ENCODE measurements at regions not wholly inside any gene's neighbourhood (a gene's known extent, or its start where the extent isn't known, plus 50 kb on each side); places are given as distances from the start of the nearest gene placed in this dataset.

GRCh38 chr2:239732666-239733010 lies 292.5 kb downstream of the NDUFA10 start:
- Histone ChIP-seq H4K20me1 (ENCODE audit: control insufficient read depth, extremely low read depth, insufficient read depth, low read length) (no peaks in the 10 kb centered on the region), H2AFZ (ENCODE audit: low read length) (no peak overlapping the region), H3K4me3 (replicated peaks in 1 of 4; ENCODE audit: control extremely low read depth in 1 of 4, insufficient read depth in 1 of 4, low read depth in 3 of 4, low read length in 4 of 4) (no peak overlapping the region), H3K27ac (ENCODE audit: insufficient read depth, low read length) (no peak overlapping the region), H3K27me3 (ENCODE audit: control insufficient read depth, insufficient read depth, low read length) (no peaks in the 10 kb centered on the region), H3K36me3 (ENCODE audit: control insufficient read depth, insufficient read depth, low read length) (no peaks in the 10 kb centered on the region), H3K4me1 (ENCODE audit: control insufficient read depth, extremely low read depth, insufficient read depth, low read length) (no peaks in the 10 kb centered on the region), H3K4me2 (ENCODE audit: extremely low read depth, insufficient read depth, low read length) (no peak overlapping the region), H3K9me3 (ENCODE audit: control insufficient read depth, insufficient read depth, low read depth, low read length) (no peaks in the 10 kb centered on the region), H3K9ac (ENCODE audit: insufficient read depth, low read length) (no peak overlapping the region), H3K79me2 (ENCODE audit: control insufficient read depth, insufficient read depth, low read length) (no peaks in the 10 kb centered on the region)
- DNase-seq (ENCODE audit: low read depth in 2 of 2): no peak
- TF ChIP-seq CTCF (conservative IDR thresholded peaks at IDR 0.05 in 1 of 2, IDR thresholded peaks at IDR 0.05 in 1 of 2; ENCODE audit: low read depth in 1 of 2, low read length in 2 of 2): no peak
- TF ChIP-seq EZH2 (IDR thresholded peaks at IDR 0.05; ENCODE audit: low read length, missing control alignments): no peak

- Histone ChIP-seq H3K27me3 (ENCODE audit: control insufficient read depth, insufficient read depth, low read length) (no peaks in the 10 kb centered on the region), H3K9me3 (ENCODE audit: control insufficient read depth, insufficient read depth, low read depth, low read length) (no peaks in the 10 kb centered on the region), H4K20me1 (ENCODE audit: control insufficient read depth, extremely low read depth, insufficient read depth, low read length) (no peaks in the 10 kb centered on the region), H3K4me3 (replicated peaks in 1 of 4; ENCODE audit: control extremely low read depth in 1 of 4, insufficient read depth in 1 of 4, low read depth in 3 of 4, low read length in 4 of 4) (no peak overlapping the region), H3K4me1 (ENCODE audit: control insufficient read depth, extremely low read depth, insufficient read depth, low read length) (no peaks in the 10 kb centered on the region), H3K9ac (ENCODE audit: insufficient read depth, low read length) (no peak overlapping the region), H2AFZ (ENCODE audit: low read length) (no peak overlapping the region), H3K79me2 (ENCODE audit: control insufficient read depth, insufficient read depth, low read length) (no peaks in the 10 kb centered on the region), H3K4me2 (ENCODE audit: extremely low read depth, insufficient read depth, low read length) (no peak overlapping the region), H3K36me3 (ENCODE audit: control insufficient read depth, insufficient read depth, low read length) (no peaks in the 10 kb centered on the region), H3K27ac (ENCODE audit: insufficient read depth, low read length) (no peak overlapping the region)
- no peak for DNase-seq (ENCODE audit: low read depth in 2 of 2)
- no peak for TF ChIP-seq CTCF (conservative IDR thresholded peaks at IDR 0.05 in 1 of 2, IDR thresholded peaks at IDR 0.05 in 1 of 2; ENCODE audit: low read depth in 1 of 2, low read length in 2 of 2)
- TF ChIP-seq EZH2 (IDR thresholded peaks at IDR 0.05; ENCODE audit: low read length, missing control alignments): no peak
Measured at GRCh38 chr2:239731998-239732665, 293.0 kb downstream of the NDUFA10 start.

GRCh38 chr2:239731422-239731821 lies 293.7 kb downstream of the NDUFA10 start:
- Histone ChIP-seq H3K27ac (ENCODE audit: insufficient read depth, low read length) (no peak overlapping the region), H3K4me1 (ENCODE audit: control insufficient read depth, extremely low read depth, insufficient read depth, low read length) (no peaks in the 10 kb centered on the region), H2AFZ (ENCODE audit: low read length) (no peak overlapping the region), H3K36me3 (ENCODE audit: control insufficient read depth, insufficient read depth, low read length) (no peaks in the 10 kb centered on the region), H3K4me2 (ENCODE audit: extremely low read depth, insufficient read depth, low read length) (no peak overlapping the region), H4K20me1 (ENCODE audit: control insufficient read depth, extremely low read depth, insufficient read depth, low read length) (no peaks in the 10 kb centered on the region), H3K27me3 (ENCODE audit: control insufficient read depth, insufficient read depth, low read length) (no peaks in the 10 kb centered on the region), H3K9me3 (ENCODE audit: control insufficient read depth, insufficient read depth, low read depth, low read length) (no peaks in the 10 kb centered on the region), H3K9ac (ENCODE audit: insufficient read depth, low read length) (no peak overlapping the region), H3K79me2 (ENCODE audit: control insufficient read depth, insufficient read depth, low read length) (no peaks in the 10 kb centered on the region), H3K4me3 (replicated peaks in 1 of 4; ENCODE audit: control extremely low read depth in 1 of 4, insufficient read depth in 1 of 4, low read depth in 3 of 4, low read length in 4 of 4) (no peak overlapping the region)
- TF ChIP-seq CTCF (conservative IDR thresholded peaks at IDR 0.05 in 1 of 2, IDR thresholded peaks at IDR 0.05 in 1 of 2; ENCODE audit: low read depth in 1 of 2, low read length in 2 of 2): no peak
- no peak for DNase-seq (ENCODE audit: low read depth in 2 of 2)
